Psoas muscle (tissue), 7 donors: ENCODE measurements at regions not wholly inside any gene's neighbourhood (a gene's known extent, or its start where the extent isn't known, plus 50 kb on each side); places are given as distances from the start of the nearest gene placed in this dataset.

Source experiments
- ATAC-seq, 4 donors: fragments of 200-7000 bp; cut with Tn5 transposase; one replicate each; pipeline ENCODE4 v1.9.1; 2020; ENCODE audit warnings: moderate library complexity in 3 of 4, mild to moderate bottlenecking in 2 of 4
- DNase-seq, 2 donors: peaks; one replicate each; pipeline ENCODE4 v3.0.0-alpha.2; 2020
- H3K27ac ChIP-seq: fragments of 200-600 bp; one replicate; pipeline ENCODE4 v1.8.0; 2022
- H3K27me3 ChIP-seq, 3 donors: fragments of 200-600 bp in 1 of 3; one replicate each; pipeline versions ENCODE4 v1.6.1 to v1.8.0; 2013 to 2022; ENCODE audit warnings: low read length in 2 of 3, mild to moderate bottlenecking in 2 of 3, moderate library complexity in 1 of 3; ENCODE audit not compliant: insufficient read depth in 3 of 3
- H3K36me3 ChIP-seq, 2 donors: fragments of 200-600 bp in 1 of 2; one replicate each; pipeline versions ENCODE4 v1.6.1 to v1.8.0; 2013 to 2022; ENCODE audit warnings: low read depth in 1 of 2, mild to moderate bottlenecking in 1 of 2, moderate library complexity in 1 of 2; ENCODE audit not compliant: insufficient read depth in 1 of 2
- H3K4me1 ChIP-seq: fragments of 200-600 bp; one replicate; pipeline ENCODE4 v1.8.0; 2022
- H3K4me3 ChIP-seq: fragments of 200-600 bp; one replicate; pipeline ENCODE4 v1.8.0; 2022; ENCODE audit warnings: mild to moderate bottlenecking
- H3K9me3 ChIP-seq: fragments of 200-600 bp; one replicate; pipeline ENCODE4 v1.8.0; 2022
- CTCF ChIP-seq: fragments of 200-600 bp; IDR thresholded peaks from one replicate; pipeline ENCODE4 v1.8.0; 2022; ENCODE audit warnings: antibody characterized with exemption
- WGBS, 3 donors: extraction: QIAGEN DNeasy Blood & Tissue Kit; methylation state at CpG; one replicate each; pipeline versions ENCODE4 v1.1.6 to v1.1.7; 2013; 5-methylcytosine and 5-hydroxymethylcytosine counted together
- intact Hi-C, 2 donors: fragments of 100-400 bp; cut with DNase I; formaldehyde crosslinking; loops; one replicate each; pipeline versions ENCODE4 v1.11.0 to v1.14.2; 2022
- donor health status: healthy with polysubstance abuse.
- donor health status: DM: no; HTN: no; CAD: no; lungs with moderate emphysema.
- donor health status: Bipolar disorder and iron deficiency.
- donor health status: healthy.
- donor health status: DM: yes; HTN: yes; CAD: no.
- donor health status: DM: no; HTN: no; CAD: no.
- donor health status: DM: yes; HTN: yes; CAD: no.

DNA sequence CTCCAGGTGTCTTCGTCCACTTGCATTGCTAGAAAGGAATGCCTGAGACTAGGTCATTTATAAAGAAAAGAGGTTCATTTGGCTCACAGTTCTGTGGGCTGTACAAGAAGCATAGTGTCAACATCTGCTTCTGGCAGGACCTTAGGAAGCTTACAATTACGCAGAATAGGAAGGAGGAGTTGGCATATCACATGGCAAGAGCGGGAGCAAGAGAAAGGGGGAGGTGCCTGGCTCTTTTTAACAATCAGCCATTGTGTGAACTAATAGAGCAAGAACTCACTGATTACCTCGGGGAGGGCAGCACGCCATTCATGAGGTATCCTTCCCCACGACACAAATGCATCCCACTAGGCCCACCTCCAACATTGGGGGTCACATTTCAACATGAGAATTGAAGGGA, 134.4 kb upstream of the EFNA5 start:
- intact Hi-C loops: no loop called here
- H3K36me3 ChIP-seq: no peaks in the 10 kb centered on the region
- H3K4me3 ChIP-seq: no peak overlapping the region
- DNase-seq (no peak), ATAC-seq (no peak)
- no peak for TF ChIP-seq CTCF
- no peaks in the 10 kb centered on the region for H3K9me3 ChIP-seq
- no peaks in the 10 kb centered on the region for H3K4me1 ChIP-seq
- WGBS, 3 donors: 49 to 72% (median 62%) methylated on average over 6 of the region's 6 CpGs
- H3K27me3 ChIP-seq: no peaks in the 10 kb centered on the region
- no peak overlapping the region for H3K27ac ChIP-seq

DNA sequence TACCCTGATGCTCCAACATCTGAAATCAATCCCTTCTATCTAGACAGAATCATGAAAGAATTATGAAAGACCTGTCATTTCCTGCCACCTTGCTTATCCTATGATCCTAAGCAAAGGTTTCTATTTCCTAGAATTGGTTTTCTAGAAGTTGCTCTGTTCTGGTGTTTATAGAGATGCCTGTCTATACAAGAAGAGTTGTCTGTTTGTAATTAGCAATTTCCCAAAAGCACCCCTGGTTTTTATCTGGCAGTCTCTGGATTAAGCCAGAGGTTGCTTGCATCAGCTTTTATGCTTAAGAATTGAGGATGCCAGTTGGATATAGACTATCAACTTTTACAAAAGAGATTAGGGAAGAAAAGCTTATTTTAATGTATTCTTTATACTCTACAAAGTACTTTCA, 133.0 kb upstream of the EFNA5 start:
- Histone ChIP-seq H3K4me1 (no peaks in the 10 kb centered on the region), H3K36me3 (no peaks in the 10 kb centered on the region), H3K4me3 (no peak overlapping the region), H3K9me3 (no peaks in the 10 kb centered on the region), H3K27ac (no peak overlapping the region), H3K27me3 (no peaks in the 10 kb centered on the region)
- TF ChIP-seq CTCF: no peak
- intact Hi-C loops: no loop called here
- DNase-seq: no peak
- no peak for ATAC-seq

DNA sequence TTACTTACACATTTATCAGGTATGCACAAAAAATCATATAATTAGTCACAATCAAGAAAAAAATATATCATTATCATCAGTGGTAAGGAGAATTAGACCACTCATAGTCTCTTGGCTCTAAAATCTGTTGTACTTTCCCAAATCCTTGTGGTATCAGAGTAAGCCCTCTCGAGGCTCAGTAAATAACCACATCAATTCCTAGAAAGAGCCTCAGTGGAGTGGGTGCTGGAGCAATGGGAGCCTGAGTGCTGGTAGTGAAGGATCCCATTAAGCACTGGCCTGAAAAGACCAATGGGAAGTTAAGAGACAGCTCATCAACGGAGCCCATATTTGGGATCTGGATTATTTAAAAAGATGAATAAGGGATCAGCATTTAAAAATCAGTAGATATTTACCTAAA, 130.3 kb upstream of the EFNA5 start:
- no peaks in the 10 kb centered on the region for H3K27me3 ChIP-seq
- H3K36me3 ChIP-seq: no peaks in the 10 kb centered on the region
- no peak for ATAC-seq
- no peak overlapping the region for H3K27ac ChIP-seq
- intact Hi-C loops: no loop called here
- no peak overlapping the region for H3K4me3 ChIP-seq
- no peak for DNase-seq
- WGBS, 3 donors: 60 to 75% (median 62%) methylated on average over 2 of the region's 2 CpGs
- no peaks in the 10 kb centered on the region for H3K4me1 ChIP-seq
- TF ChIP-seq CTCF: no peak
- no peaks in the 10 kb centered on the region for H3K9me3 ChIP-seq

- Histone ChIP-seq H3K36me3 (no peaks in the 10 kb centered on the region), H3K27ac (no peak overlapping the region), H3K27me3 (no peaks in the 10 kb centered on the region), H3K9me3 (no peaks in the 10 kb centered on the region), H3K4me1 (no peaks in the 10 kb centered on the region), H3K4me3 (no peak overlapping the region)
- intact Hi-C loops: no loop called here
- DNase-seq (no peak), ATAC-seq (no peak)
- no peak for TF ChIP-seq CTCF
- WGBS, 3 donors: 88 to 93% (median 91%) methylated on average over 7 of the region's 7 CpGs
Measured at GRCh38 chr5:107799306-107799705, 128.6 kb upstream of the EFNA5 start.

DNA sequence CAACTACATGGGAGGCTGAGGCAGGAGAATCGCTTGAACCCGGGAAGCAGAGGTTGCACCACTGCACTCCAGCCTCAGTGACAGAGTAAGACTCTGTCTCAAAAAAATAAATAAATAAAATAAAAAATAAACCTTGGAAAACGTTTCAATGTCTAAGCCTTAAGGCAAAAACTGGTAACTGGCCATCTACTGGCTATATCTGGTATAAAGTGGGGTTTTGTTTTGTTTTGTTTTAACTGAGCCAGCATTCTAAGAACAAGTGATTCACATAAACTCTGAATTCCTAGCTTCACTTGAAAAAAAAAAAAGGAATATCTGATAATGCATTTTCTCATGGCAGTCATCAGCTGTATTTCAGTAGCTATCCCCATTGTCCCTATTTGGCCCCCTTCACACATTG, 126.1 kb upstream of the EFNA5 start:
- no peaks in the 10 kb centered on the region for H3K9me3 ChIP-seq
- 72 to 80% (median 74%) methylated on average over 3 of the region's 3 CpGs for WGBS, 3 donors

More for the DNA sequence above, 126.1 kb upstream of the EFNA5 start:
- H3K36me3 ChIP-seq: no peaks in the 10 kb centered on the region
- no peak overlapping the region for H3K27ac ChIP-seq
- no peaks in the 10 kb centered on the region for H3K4me1 ChIP-seq
- intact Hi-C loops: no loop called here
- no peak for TF ChIP-seq CTCF
- DNase-seq (no peak), ATAC-seq (no peak)
- no peak overlapping the region for H3K4me3 ChIP-seq
- no peaks in the 10 kb centered on the region for H3K27me3 ChIP-seq
